ENCODE measurements at regions not wholly inside any gene's neighbourhood (a gene's known extent, or its start where the extent isn't known, plus 50 kb on each side); places are given as distances from the start of the nearest gene placed in this dataset.
"Not testable (repeated sequence)": the region's sequence is repeated elsewhere in the genome, so short reads cannot be mapped to it uniquely, and the experiment has no call there.

- DNase-seq (ENCODE audit: low read depth in 1 of 2, low spot score in 1 of 2): no peak
These were observed 267.8 kb upstream of the ASIC2 start for GRCh38 chr17:33560871-33561270.

- no peak for DNase-seq (ENCODE audit: low read depth in 1 of 2, low spot score in 1 of 2)
These were observed 268.7 kb upstream of the ASIC2 start for GRCh38 chr17:33561569-33562334.

GRCh38 chr17:33562792-33563191, 269.7 kb upstream of the ASIC2 start:
- no peak for DNase-seq (ENCODE audit: low read depth in 1 of 2, low spot score in 1 of 2)

GRCh38 chr17:33564146-33564545, 271.1 kb upstream of the ASIC2 start:
- no peak for DNase-seq (ENCODE audit: low read depth in 1 of 2, low spot score in 1 of 2)

GRCh38 chr17:33567223-33567622, 274.1 kb upstream of the ASIC2 start:
- DNase-seq (ENCODE audit: low read depth in 1 of 2, low spot score in 1 of 2): no peak

- no peak for DNase-seq (ENCODE audit: low read depth in 1 of 2, low spot score in 1 of 2)
These were observed 279.5 kb upstream of the ASIC2 start for GRCh38 chr17:33572615-33573014.

- DNase-seq (ENCODE audit: low read depth in 1 of 2, low spot score in 1 of 2): no peak
These were observed 281.9 kb upstream of the ASIC2 start for GRCh38 chr17:33574942-33575445.

- DNase-seq (ENCODE audit: low read depth in 1 of 2, low spot score in 1 of 2): not testable (repeated sequence)
These were observed 286.6 kb upstream of the ASIC2 start for GRCh38 chr17:33579740-33580139.

GRCh38 chr17:33580215-33580614, 287.1 kb upstream of the ASIC2 start:
- DNase-seq (ENCODE audit: low read depth in 1 of 2, low spot score in 1 of 2): no peak

- no peak for DNase-seq (ENCODE audit: low read depth in 1 of 2, low spot score in 1 of 2)
These were observed 289.6 kb upstream of the ASIC2 start for GRCh38 chr17:33582661-33583060.

- DNase-seq (ENCODE audit: low read depth in 1 of 2, low spot score in 1 of 2): no peak
These were observed 290.7 kb upstream of the ASIC2 start for GRCh38 chr17:33583518-33584417.

GRCh38 chr17:33593991-33594390, 300.9 kb upstream of the ASIC2 start:
- DNase-seq (ENCODE audit: low read depth in 1 of 2, low spot score in 1 of 2): no peak

GRCh38 chr17:33595828-33596227, 302.7 kb upstream of the ASIC2 start:
- no peak for DNase-seq (ENCODE audit: low read depth in 1 of 2, low spot score in 1 of 2)

- no peak for DNase-seq (ENCODE audit: low read depth in 1 of 2, low spot score in 1 of 2)
These were observed 303.8 kb upstream of the ASIC2 start for GRCh38 chr17:33596899-33597298.

- DNase-seq (ENCODE audit: low read depth in 1 of 2, low spot score in 1 of 2): no peak
These were observed 305.7 kb upstream of the ASIC2 start for GRCh38 chr17:33598797-33599196.

GRCh38 chr17:33602981-33603380, 309.9 kb upstream of the ASIC2 start:
- DNase-seq (ENCODE audit: low read depth in 1 of 2, low spot score in 1 of 2): no peak

- no peak for DNase-seq (ENCODE audit: low read depth in 1 of 2, low spot score in 1 of 2)
These were observed 310.7 kb upstream of the ASIC2 start for GRCh38 chr17:33603789-33604188.

- no peak for DNase-seq (ENCODE audit: low read depth in 1 of 2, low spot score in 1 of 2)
These were observed 318.4 kb upstream of the ASIC2 start for GRCh38 chr17:33611532-33611931.

- no peak for DNase-seq (ENCODE audit: low read depth in 1 of 2, low spot score in 1 of 2)
These were observed 322.8 kb upstream of the ASIC2 start for GRCh38 chr17:33615861-33616260.

GRCh38 chr17:33623841-33624240, 330.7 kb upstream of the ASIC2 start:
- no peak for DNase-seq (ENCODE audit: low read depth in 1 of 2, low spot score in 1 of 2)

- no peak for DNase-seq (ENCODE audit: low read depth in 1 of 2, low spot score in 1 of 2)
These were observed 335.6 kb upstream of the ASIC2 start for GRCh38 chr17:33628500-33629346.

All from activated CD4-positive, alpha-beta T cell treated with anti-CD3 and anti-CD28 coated beads, Interleukin-2, amount 50 U/mL, for 24 hours (primary cell).